H1 (cell line): ENCODE measurements at regions not wholly inside any gene's neighbourhood (a gene's known extent, or its start where the extent isn't known, plus 50 kb on each side); places are given as distances from the start of the nearest gene placed in this dataset.

Experiments
- CTCF ChIA-PET: fragments of 300-600 bp; sonication (Branson Sonifier 250); formaldehyde crosslinking; loops from one replicate; lab custom pipeline; 2021; ENCODE audit not compliant: partially characterized antibody; lab: Charles Lee
- POLR2A ChIA-PET: fragments of 300-600 bp; sonication (Branson Sonifier 250); formaldehyde crosslinking; loops from one replicate; lab custom pipeline; 2021; ENCODE audit warnings: inconsistent platforms; ENCODE audit not compliant: partially characterized antibody; lab: Charles Lee
- DNase-seq, 2 experiments: peaks; one replicate each; pipeline versions ENCODE4 v3.0.0 to v3.0.0-alpha.2; 2010 to 2022; ENCODE audit warnings: low spot score in 2 of 2, low read depth in 1 of 2, mixed read lengths in 1 of 2
- FAIRE-seq: peaks from 2 replicates; lab custom pipeline; 2011; peaks lifted over from hg19 to GRCh38; lab: Jason Lieb, UNC
- H2AFZ ChIP-seq: 2 replicates; pipeline ENCODE4 v1.8.1; 2012; ENCODE audit warnings: low read length, inconsistent platforms
- H2AK5ac ChIP-seq: 2 replicates; pipeline ENCODE4 v1.6.1; 2013; ENCODE audit warnings: low read depth, low read length
- H2BK120ac ChIP-seq: replicated peaks from 2 replicates; pipeline ENCODE3; 2013; ENCODE audit warnings: low read depth, low read length, inconsistent platforms
- H2BK12ac ChIP-seq: 2 replicates; pipeline ENCODE4 v1.6.1; 2013; ENCODE audit warnings: low read depth, low read length
- H2BK15ac ChIP-seq: 2 replicates; pipeline ENCODE4 v1.6.1; 2013; ENCODE audit warnings: low read length
- H2BK20ac ChIP-seq: 2 replicates; pipeline ENCODE4 v1.6.1; 2013; ENCODE audit warnings: low read length
- H2BK5ac ChIP-seq: 2 replicates; pipeline ENCODE4 v1.6.1; 2013; ENCODE audit warnings: low read depth, low read length
- H3K14ac ChIP-seq: 2 replicates; pipeline ENCODE4 v1.6.1; 2013; ENCODE audit warnings: inconsistent platforms; ENCODE audit not compliant: insufficient read length
- H3K18ac ChIP-seq: 2 replicates; pipeline ENCODE4 v1.6.1; 2013; ENCODE audit warnings: low read length; ENCODE audit errors: extremely low read depth
- H3K23ac ChIP-seq: 2 replicates; pipeline ENCODE4 v1.6.1; 2013; ENCODE audit warnings: inconsistent platforms; ENCODE audit not compliant: insufficient read length
- H3K23me2 ChIP-seq: 2 replicates; pipeline ENCODE4 v1.6.1; 2013; ENCODE audit warnings: low read depth, low read length
- H3K27ac ChIP-seq: 2 replicates; pipeline ENCODE4 v1.6.1; 2011; ENCODE audit warnings: low read depth, low read length, inconsistent platforms
- H3K27me3 ChIP-seq, 4 experiments: replicated peaks in 1 of 4; 1 replicate in 1 of 4; 2 replicates in 3 of 4; pipeline versions ENCODE4 v1.6.1 to v1.8.1; 2011 to 2013; ENCODE audit warnings: low read length in 3 of 4, mild to moderate bottlenecking in 3 of 4, inconsistent platforms in 2 of 4, mixed read lengths in 2 of 4, moderate library complexity in 1 of 4; ENCODE audit not compliant: control insufficient read depth in 3 of 4, insufficient read depth in 3 of 4; ENCODE audit errors: extremely low read depth in 1 of 4
- H3K36me3 ChIP-seq, 4 experiments: 2 replicates each; pipeline versions ENCODE4 v1.6.1 to v1.8.1; 2011 to 2013; ENCODE audit warnings: mild to moderate bottlenecking in 4 of 4, low read length in 3 of 4, moderate library complexity in 2 of 4, control low read depth in 1 of 4, inconsistent platforms in 1 of 4; ENCODE audit not compliant: insufficient read depth in 4 of 4, control insufficient read depth in 2 of 4
- H3K4ac ChIP-seq: replicated peaks from 2 replicates; pipeline ENCODE3; 2013; ENCODE audit warnings: low read length, low read depth, mixed read lengths, inconsistent platforms; ENCODE audit not compliant: insufficient read length
- H3K4me1 ChIP-seq, 4 experiments: replicated peaks in 1 of 4; 1 replicate in 1 of 4; 2 replicates in 3 of 4; pipeline versions ENCODE4 v1.6.1 to v1.8.1; 2011 to 2013; ENCODE audit warnings: low read length in 3 of 4, inconsistent platforms in 2 of 4, mixed read lengths in 1 of 4; ENCODE audit not compliant: insufficient read depth in 4 of 4, control insufficient read depth in 3 of 4
- H3K4me2 ChIP-seq, 2 experiments: 2 replicates each; pipeline versions ENCODE4 v1.6.1 to v1.8.1; 2011 to 2013; ENCODE audit warnings: low read depth in 2 of 2, low read length in 2 of 2, control low read depth in 1 of 2, inconsistent platforms in 1 of 2, mild to moderate bottlenecking in 1 of 2; ENCODE audit not compliant: insufficient read depth in 1 of 2
- H3K4me3 ChIP-seq, 4 experiments: fragments of 200-600, 300-600 bp in 1 of 4; sonication (generic), shearing (Covaris generic), sonication (Bioruptor Twin) in 1 of 4; 2 replicates each; pipeline versions ENCODE4 v1.5.1 to v1.8.1; 2011 to 2016; ENCODE audit warnings: low read length in 4 of 4, low read depth in 3 of 4, control low read depth in 2 of 4, inconsistent platforms in 2 of 4, mild to moderate bottlenecking in 2 of 4, mixed read lengths in 1 of 4, moderate library complexity in 1 of 4; ENCODE audit not compliant: insufficient read depth in 2 of 4; ENCODE audit errors: extremely low read depth in 1 of 4
- H3K56ac ChIP-seq: replicated peaks from 2 replicates; pipeline ENCODE3; 2013; ENCODE audit warnings: low read depth, mild to moderate bottlenecking, mixed read lengths, low read length, inconsistent platforms; ENCODE audit not compliant: insufficient read length
- H3K79me1 ChIP-seq: 2 replicates; pipeline ENCODE4 v1.6.1; 2013; ENCODE audit warnings: low read depth, low read length, control low read depth
- H3K79me2 ChIP-seq, 2 experiments: 2 replicates each; pipeline versions ENCODE4 v1.6.1 to v1.8.1; 2012 to 2013; ENCODE audit warnings: low read length in 2 of 2, mild to moderate bottlenecking in 2 of 2, inconsistent platforms in 1 of 2; ENCODE audit not compliant: insufficient read depth in 2 of 2, control insufficient read depth in 1 of 2
- H3K9ac ChIP-seq, 4 experiments: replicated peaks in 1 of 4; 1 replicate in 1 of 4; 2 replicates in 3 of 4; pipeline versions ENCODE4 v1.6.1 to v1.8.1; 2011 to 2013; ENCODE audit warnings: low read depth in 3 of 4, low read length in 3 of 4, control low read depth in 2 of 4, mild to moderate bottlenecking in 2 of 4, moderate library complexity in 2 of 4, inconsistent platforms in 1 of 4; ENCODE audit errors: extremely low read depth in 1 of 4
- H3K9me3 ChIP-seq, 2 experiments: 2 replicates each; pipeline versions ENCODE4 v1.6.1 to v1.8.1; 2012 to 2013; ENCODE audit warnings: mild to moderate bottlenecking in 2 of 2, moderate library complexity in 2 of 2, control low read depth in 1 of 2, inconsistent platforms in 1 of 2, low read depth in 1 of 2, low read length in 1 of 2, mixed read lengths in 1 of 2; ENCODE audit not compliant: insufficient read depth in 2 of 2
- H4K20me1 ChIP-seq, 2 experiments: replicated peaks in 1 of 2; 2 replicates each; pipeline versions ENCODE3 to v1.8.1; 2011 to 2013; ENCODE audit warnings: inconsistent platforms in 2 of 2, low read length in 2 of 2, mild to moderate bottlenecking in 1 of 2; ENCODE audit not compliant: insufficient read depth in 2 of 2, control insufficient read depth in 1 of 2
- H4K5ac ChIP-seq: 2 replicates; pipeline ENCODE4 v1.6.1; 2013; ENCODE audit warnings: low read length, low read depth, mixed read lengths, inconsistent platforms; ENCODE audit not compliant: insufficient read length
- H4K8ac ChIP-seq: 2 replicates; pipeline ENCODE4 v1.8.0; 2013; ENCODE audit warnings: mild to moderate bottlenecking, moderate library complexity, low read length, inconsistent platforms; ENCODE audit not compliant: insufficient read depth; ENCODE audit errors: extremely low read depth
- H4K91ac ChIP-seq: replicated peaks from 2 replicates; pipeline ENCODE3; 2013; ENCODE audit warnings: low read length, mixed read lengths, inconsistent platforms; ENCODE audit not compliant: insufficient read length
- ATF3 ChIP-seq: IDR thresholded peaks from 2 replicates; pipeline ENCODE4 v1.6.1; 2011; ENCODE audit warnings: low read depth, mild to moderate bottlenecking, low read length; ENCODE audit not compliant: insufficient read depth
- BACH1 ChIP-seq: IDR thresholded peaks from 2 replicates; pipeline ENCODE4 v1.6.1; 2012; ENCODE audit warnings: low read length, improper control_type of control experiment
- BCL11A ChIP-seq, 2 experiments: IDR thresholded peaks; one replicate each; pipeline ENCODE4 v1.6.1; 2011; ENCODE audit warnings: low read depth in 2 of 2, low read length in 2 of 2, mild to moderate bottlenecking in 2 of 2
- BRCA1 ChIP-seq: IDR thresholded peaks from 2 replicates; pipeline ENCODE4 v1.6.1; 2012; ENCODE audit warnings: low read depth, low read length, improper control_type of control experiment
- CBX5 ChIP-seq: fragments of 300-800, 300-1000 bp; sonication (generic); IDR thresholded peaks from 2 replicates; pipeline ENCODE4 v1.7.1; 2016; ENCODE audit warnings: antibody characterized with exemption, low read length, low read depth
- CHD1 ChIP-seq: IDR thresholded peaks from 2 replicates; pipeline ENCODE4 v1.6.1; 2012; ENCODE audit warnings: low read depth, low read length, improper control_type of control experiment
- CTBP2 ChIP-seq: IDR thresholded peaks from 2 replicates; pipeline ENCODE4 v1.7.0; 2011; ENCODE audit warnings: borderline replicate concordance, mild to moderate bottlenecking, moderate library complexity, mixed read lengths, low read length; ENCODE audit not compliant: insufficient read depth, insufficient read length
- KDM1A ChIP-seq: fragments of 200-600, 300-600 bp; sonication (generic); IDR thresholded peaks from 2 replicates; pipeline ENCODE4 v1.7.1; 2016; ENCODE audit warnings: mild to moderate bottlenecking, low read length, borderline replicate concordance
- NRF1 ChIP-seq: IDR thresholded peaks from 2 replicates; pipeline ENCODE4 v1.6.1; 2011; ENCODE audit warnings: mild to moderate bottlenecking, low read depth, low read length, improper control_type of control experiment
- POU5F1 ChIP-seq: IDR thresholded peaks from 2 replicates; pipeline ENCODE4 v1.6.1; 2011; ENCODE audit warnings: low read depth, mild to moderate bottlenecking, low read length, moderate library complexity
- RNF2 ChIP-seq: fragments of 200-900, 300-1000 bp; sonication (generic); IDR thresholded peaks from 2 replicates; pipeline ENCODE4 v1.7.1; 2016; ENCODE audit warnings: borderline replicate concordance, low read depth, mild to moderate bottlenecking, antibody characterized with exemption, low read length; ENCODE audit not compliant: poor library complexity, severe bottlenecking; ENCODE audit errors: missing control alignments
- SP2 ChIP-seq: IDR thresholded peaks from 2 replicates; pipeline ENCODE4 v1.6.1; 2012; ENCODE audit warnings: mild to moderate bottlenecking, low read length, inconsistent platforms
- TAF1 ChIP-seq: IDR thresholded peaks from 2 replicates; pipeline ENCODE4 v1.6.1; 2011; ENCODE audit warnings: mild to moderate bottlenecking, low read depth, low read length
- TEAD4 ChIP-seq: IDR thresholded peaks from 2 replicates; pipeline ENCODE4 v1.6.1; 2012; ENCODE audit warnings: low read depth, low read length, inconsistent platforms, mixed read lengths
- WGBS, 2 experiments: shearing (Covaris generic) in 1 of 2; methylation state at CpG; one replicate each; pipeline versions ENCODE4 v1.1.6 to v1.1.7; 2013 to 2015; ENCODE audit warnings: low lambda C conversion rate in 2 of 2, mixed read lengths in 2 of 2, inconsistent platforms in 1 of 2, low coverage in 1 of 2, missing lambda C conversion rate in 1 of 2; ENCODE audit not compliant: insufficient replicate concordance in 2 of 2, insufficient coverage in 1 of 2, insufficient read length in 1 of 2; ENCODE audit errors: extremely low coverage in 1 of 2, missing lambda C conversion rate in 1 of 2; 5-methylcytosine and 5-hydroxymethylcytosine counted together

- Histone ChIP-seq H2BK5ac (no peak overlapping the region), H3K27me3 (no peaks in the 10 kb centered on the region), H3K18ac (no peak overlapping the region), H3K36me3 (no peaks in the 10 kb centered on the region; a peak in 1 of 8 replicates), H3K9ac (no peak overlapping the region), H3K79me1 (no peaks in the 10 kb centered on the region), H2BK12ac (no peak overlapping the region), H3K79me2 (no peaks in the 10 kb centered on the region), H2BK120ac (no peak overlapping the region), H2BK20ac (no peak overlapping the region), H3K4me1 (peaks cover 0 to 3% (median 0%) of the 10 kb centered on the region in 4 experiments; a peak in 1 of 7 replicates), H4K5ac (no peak overlapping the region), H3K23me2 (no peaks in the 10 kb centered on the region), H3K4ac (no peak overlapping the region), H2BK15ac (no peak overlapping the region), H3K56ac (no peak overlapping the region), H3K4me3 (no peak overlapping the region), H4K91ac (no peak overlapping the region), H3K27ac (no peak overlapping the region), H3K4me2 (no peak overlapping the region), H3K14ac (no peak overlapping the region), H2AFZ (no peak overlapping the region), H2AK5ac (no peak overlapping the region), H3K9me3 (0 out of 4 replicates have a peak, but pooled peaks cover 0 to 3% of the 10 kb centered on the region in 2 experiments), H4K8ac (no peak overlapping the region), H3K23ac (no peak overlapping the region), H4K20me1 (peaks cover 0 to 2% of the 10 kb centered on the region in 2 experiments)
- WGBS, 2 experiments, result 92% methylated on average over 3 of the region's 3 CpGs; no CpG with 5 or more reads in 1 of the 2 experiments
- DNase-seq (no peak), FAIRE-seq (no peak)
- ChIA-PET POLR2A (no interaction called here), CTCF (no interaction called here)
- TF ChIP-seq BACH1, result no peak
- TF ChIP-seq POU5F1, result no peak
- TF ChIP-seq CHD1, result no peak
- TF ChIP-seq KDM1A, result no peak
- TF ChIP-seq CBX5, result no peak
- no peak for TF ChIP-seq TAF1
- no peak for TF ChIP-seq TEAD4
- TF ChIP-seq RNF2, result no peak
- no peak for TF ChIP-seq SP2
- TF ChIP-seq NRF1, result no peak
- TF ChIP-seq CTBP2, result no peak
- TF ChIP-seq ATF3, result no peak
- TF ChIP-seq BCL11A (IDR thresholded peaks at IDR 0.05; ENCODE audit: low read depth in 2 of 2, low read length in 2 of 2), result no peak
- TF ChIP-seq BRCA1, result no peak
Observed at GRCh38 chr21:28749536-28749935, 243.1 kb downstream of the LTN1 start.
